Smooth muscle cell (in vitro differentiated cells): ENCODE measurements at regions not wholly inside any gene's neighbourhood (a gene's known extent, or its start where the extent isn't known, plus 50 kb on each side); places are given as distances from the start of the nearest gene placed in this dataset.
A peak's percentile ranks its signal among the peaks of the same experiment; 100 is the strongest.

Experiments used
- DNase-seq: peaks from one replicate; lab custom pipeline; 2025; ENCODE audit not compliant: unreplicated experiment; lab: John Stamatoyannopoulos, UW
- H2AFZ ChIP-seq: fragments of 200-600 bp; sonication (generic); 2 replicates; pipeline ENCODE4 v1.6.0; 2016; ENCODE audit warnings: antibody characterized with exemption, low read depth, mild to moderate bottlenecking
- H3F3A ChIP-seq: fragments of 200-600 bp; sonication (generic); 2 replicates; pipeline ENCODE4 v1.6.0; 2017; ENCODE audit warnings: antibody characterized with exemption, low read depth
- H3K27ac ChIP-seq: fragments of 200-600 bp; sonication (generic); 2 replicates; pipeline ENCODE4 v1.5.1; 2016; ENCODE audit warnings: low read depth, mild to moderate bottlenecking
- H3K27me3 ChIP-seq: fragments of 200-600 bp; sonication (generic); 2 replicates; pipeline ENCODE4 v1.6.1; 2016; ENCODE audit warnings: low read depth, mild to moderate bottlenecking
- H3K36me3 ChIP-seq: fragments of 200-600 bp; sonication (generic); 2 replicates; pipeline ENCODE4 v1.5.1; 2016; ENCODE audit warnings: low read depth
- H3K4me1 ChIP-seq: fragments of 200-600 bp; sonication (generic); 2 replicates; pipeline ENCODE4 v1.5.1; 2016; ENCODE audit warnings: low read depth
- H3K4me2 ChIP-seq: fragments of 200-600 bp; sonication (generic); 2 replicates; pipeline ENCODE4 v1.6.0; 2016; ENCODE audit warnings: mild to moderate bottlenecking
- H3K4me3 ChIP-seq: fragments of 200-600 bp; sonication (generic); 2 replicates; pipeline ENCODE4 v1.5.1; 2016; ENCODE audit warnings: mild to moderate bottlenecking
- H3K79me2 ChIP-seq: fragments of 200-600 bp; sonication (generic); 2 replicates; pipeline ENCODE4 v1.6.0; 2016; ENCODE audit warnings: low read depth, mild to moderate bottlenecking
- H3K9ac ChIP-seq: fragments of 200-600 bp; sonication (generic); 2 replicates; pipeline ENCODE4 v1.6.0; 2016; ENCODE audit warnings: low read depth
- H3K9me3 ChIP-seq: fragments of 200-600 bp; sonication (generic); replicated peaks from 2 replicates; pipeline ENCODE4 v1.5.1; 2016; ENCODE audit warnings: low read depth
- H4K20me1 ChIP-seq: fragments of 200-600 bp; sonication (generic); 2 replicates; pipeline ENCODE4 v1.6.0; 2016; ENCODE audit warnings: low read depth
- WGBS: methylation state at CpG from one replicate; pipeline ENCODE4 v1.1.7; 2016; ENCODE audit warnings: low lambda C conversion rate; 5-methylcytosine and 5-hydroxymethylcytosine counted together
- TF ChIP-seq, protein P1 (sequence below): fragments of 200-600 bp; sonication (generic); IDR thresholded peaks from 2 replicates; pipeline ENCODE4 v1.5.1; 2017; ENCODE audit warnings: borderline replicate concordance, mild to moderate bottlenecking, antibody characterized with exemption; ENCODE audit not compliant: insufficient read depth, poor library complexity, severe bottlenecking

GRCh38 chr22:23522623-23523251 lies 57.4 kb downstream of the IGLL1 start:
- Histone ChIP-seq H3K27ac (peak overlapping the region; percentile 97), H3K9me3 (no peaks in the 10 kb centered on the region), H2AFZ (peak overlapping the region; percentile 84), H3F3A (no peaks in the 10 kb centered on the region), H3K79me2 (no peaks in the 10 kb centered on the region), H3K4me1 (peaks cover 32% of the 10 kb centered on the region), H3K27me3 (no peaks in the 10 kb centered on the region), H4K20me1 (no peaks in the 10 kb centered on the region), H3K36me3 (no peaks in the 10 kb centered on the region), H3K4me3 (peak overlapping the region; percentile 53), H3K9ac (peak overlapping the region; percentile 96), H3K4me2 (peak overlapping the region; percentile 84)
- 12% methylated on average over 35 of the region's 38 CpGs for WGBS
- TF ChIP-seq, protein P1, sequence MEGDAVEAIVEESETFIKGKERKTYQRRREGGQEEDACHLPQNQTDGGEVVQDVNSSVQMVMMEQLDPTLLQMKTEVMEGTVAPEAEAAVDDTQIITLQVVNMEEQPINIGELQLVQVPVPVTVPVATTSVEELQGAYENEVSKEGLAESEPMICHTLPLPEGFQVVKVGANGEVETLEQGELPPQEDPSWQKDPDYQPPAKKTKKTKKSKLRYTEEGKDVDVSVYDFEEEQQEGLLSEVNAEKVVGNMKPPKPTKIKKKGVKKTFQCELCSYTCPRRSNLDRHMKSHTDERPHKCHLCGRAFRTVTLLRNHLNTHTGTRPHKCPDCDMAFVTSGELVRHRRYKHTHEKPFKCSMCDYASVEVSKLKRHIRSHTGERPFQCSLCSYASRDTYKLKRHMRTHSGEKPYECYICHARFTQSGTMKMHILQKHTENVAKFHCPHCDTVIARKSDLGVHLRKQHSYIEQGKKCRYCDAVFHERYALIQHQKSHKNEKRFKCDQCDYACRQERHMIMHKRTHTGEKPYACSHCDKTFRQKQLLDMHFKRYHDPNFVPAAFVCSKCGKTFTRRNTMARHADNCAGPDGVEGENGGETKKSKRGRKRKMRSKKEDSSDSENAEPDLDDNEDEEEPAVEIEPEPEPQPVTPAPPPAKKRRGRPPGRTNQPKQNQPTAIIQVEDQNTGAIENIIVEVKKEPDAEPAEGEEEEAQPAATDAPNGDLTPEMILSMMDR = no peak
- no peak for DNase-seq

GRCh38 chr22:23521441-23522113 lies 58.5 kb downstream of the IGLL1 start:
- Histone ChIP-seq H4K20me1 (no peaks in the 10 kb centered on the region), H3K27me3 (no peaks in the 10 kb centered on the region), H3K9me3 (no peaks in the 10 kb centered on the region), H3K4me2 (peak overlapping the region; percentile 84), H3K4me3 (peak overlapping the region; percentile 53), H3K36me3 (no peaks in the 10 kb centered on the region), H3K27ac (peak overlapping the region; percentile 97), H3K9ac (peak overlapping the region; percentile 96), H2AFZ (peak overlapping the region; percentile 81), H3K79me2 (no peaks in the 10 kb centered on the region), H3K4me1 (peaks cover 32% of the 10 kb centered on the region), H3F3A (no peaks in the 10 kb centered on the region)
- peak; percentile 73 for DNase-seq
- WGBS = under 1% methylated on average over 54 of the region's 65 CpGs
- TF ChIP-seq, protein P1 = no peak

DNA sequence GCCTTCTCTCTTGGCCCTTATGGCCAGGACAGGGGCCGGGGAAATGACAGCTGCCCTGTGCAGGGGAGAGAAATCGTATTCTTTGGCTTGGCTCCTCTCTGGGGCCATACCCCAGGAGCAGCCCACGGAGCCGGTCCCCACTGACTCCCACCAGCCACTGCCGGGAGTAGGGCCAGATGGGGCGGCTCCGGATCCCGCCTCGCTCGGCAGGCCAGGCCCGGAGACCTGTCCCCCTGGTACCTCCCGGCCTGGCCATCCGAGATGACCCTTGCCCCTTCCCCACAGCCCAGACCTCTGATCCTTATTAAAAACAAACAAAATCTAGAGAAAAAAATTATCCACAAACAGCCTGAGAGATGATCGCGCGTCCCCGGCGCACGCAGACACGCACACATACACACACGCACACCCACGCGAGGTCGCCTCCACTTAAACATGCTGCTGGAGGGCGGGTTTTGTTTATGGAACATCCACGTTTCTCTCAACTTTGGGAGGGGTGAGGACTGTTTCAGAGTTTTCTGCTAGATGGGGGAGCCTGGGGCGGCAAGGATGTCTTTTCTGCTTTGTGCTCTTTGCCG lies 59.1 kb downstream of the IGLL1 start:
- Histone ChIP-seq H3K36me3 (no peaks in the 10 kb centered on the region), H3K27ac (peak overlapping the region; percentile 97), H3K79me2 (no peaks in the 10 kb centered on the region), H3K9ac (peak overlapping the region; percentile 96), H2AFZ (peak overlapping the region; percentile 81), H3F3A (no peaks in the 10 kb centered on the region), H3K4me2 (peak overlapping the region; percentile 84), H4K20me1 (no peaks in the 10 kb centered on the region), H3K27me3 (no peaks in the 10 kb centered on the region), H3K4me1 (peaks cover 32% of the 10 kb centered on the region), H3K9me3 (no peaks in the 10 kb centered on the region), H3K4me3 (peak overlapping the region; percentile 53)
- 33% methylated on average over 28 of the region's 28 CpGs for WGBS
- peak; percentile 55 for DNase-seq
- TF ChIP-seq, protein P1 = no peak
